ENCODE measurements at regions not wholly inside any gene's neighbourhood (a gene's known extent, or its start where the extent isn't known, plus 50 kb on each side); places are given as distances from the start of the nearest gene placed in this dataset.

DNA sequence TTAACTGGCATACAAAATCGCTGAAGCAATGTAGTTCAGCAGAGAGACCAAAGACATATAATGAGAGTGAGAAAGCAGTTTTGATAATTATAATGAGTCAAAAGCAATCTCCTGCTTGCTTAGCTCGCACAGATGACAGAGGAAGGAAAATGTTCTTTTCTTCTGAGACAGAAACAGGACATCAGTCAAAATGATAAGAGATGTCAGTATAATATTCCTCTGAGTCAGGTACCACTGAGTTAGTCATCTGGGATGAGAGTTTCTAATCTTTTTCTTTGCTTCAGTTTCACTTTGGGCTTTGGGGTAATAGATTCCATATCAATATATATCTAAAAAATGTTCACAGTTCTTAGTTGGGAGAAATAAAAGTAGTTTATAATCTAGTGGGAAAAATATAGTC lies 387.2 kb downstream of the PCDH7 start:
- H3K9me3 ChIP-seq (ENCODE audit: low read length): no peaks in the 10 kb centered on the region
- no peak overlapping the region for H3K4me2 ChIP-seq (ENCODE audit: low read length)
- H4K20me1 ChIP-seq (ENCODE audit: insufficient read depth, low read length): no peaks in the 10 kb centered on the region
- H3F3A ChIP-seq (ENCODE audit: insufficient read depth, low read length): no peaks in the 10 kb centered on the region
- no peak for TF ChIP-seq EZH2 (IDR thresholded peaks at IDR 0.05; ENCODE audit: borderline replicate concordance, low read length)
- H3K36me3 ChIP-seq (ENCODE audit: insufficient read depth, low read length): no peaks in the 10 kb centered on the region
- H3K79me2 ChIP-seq (ENCODE audit: insufficient read depth, low read length): no peaks in the 10 kb centered on the region
- H3K4me3 ChIP-seq (ENCODE audit: low read depth, low read length, poor library complexity, severe bottlenecking): no peak overlapping the region
- H3K9me2 ChIP-seq (ENCODE audit: low read depth, low read length): no peaks in the 10 kb centered on the region
- H3K4me1 ChIP-seq (ENCODE audit: insufficient read depth, low read length, severe bottlenecking): no peaks in the 10 kb centered on the region
- H3K27ac ChIP-seq (ENCODE audit: low read depth, low read length, poor library complexity, severe bottlenecking): no peak overlapping the region
- H3K27me3 ChIP-seq (ENCODE audit: insufficient read depth, low read length): no peaks in the 10 kb centered on the region
- H3K9ac ChIP-seq (ENCODE audit: low read length): no peak overlapping the region
- no peak overlapping the region for H2AFZ ChIP-seq (ENCODE audit: low read length)

DNA sequence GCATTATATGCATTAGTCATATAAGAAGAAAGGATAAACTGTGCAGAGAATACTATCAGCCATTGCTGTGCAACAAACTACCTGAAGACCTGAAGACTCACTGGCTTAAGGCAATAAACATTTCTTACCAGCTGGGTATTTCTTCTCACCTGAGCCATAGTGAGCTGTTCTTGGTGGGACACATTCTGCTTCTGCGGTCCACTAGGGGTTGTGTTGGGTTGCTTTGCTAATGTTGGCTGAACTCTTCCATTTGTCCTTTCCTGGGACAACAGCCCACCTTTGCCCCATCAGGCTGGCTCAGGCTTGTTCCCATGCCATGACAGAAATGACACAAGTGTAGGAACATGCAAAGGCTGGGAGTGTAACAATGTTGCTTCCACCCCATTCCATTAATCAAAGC lies 388.6 kb downstream of the PCDH7 start:
- Histone ChIP-seq H3K4me1 (ENCODE audit: insufficient read depth, low read length, severe bottlenecking) (no peaks in the 10 kb centered on the region), H3K27ac (ENCODE audit: low read depth, low read length, poor library complexity, severe bottlenecking) (no peak overlapping the region), H3K9ac (ENCODE audit: low read length) (no peak overlapping the region), H3K27me3 (ENCODE audit: insufficient read depth, low read length) (no peaks in the 10 kb centered on the region), H3F3A (ENCODE audit: insufficient read depth, low read length) (no peaks in the 10 kb centered on the region), H3K4me3 (ENCODE audit: low read depth, low read length, poor library complexity, severe bottlenecking) (no peak overlapping the region), H3K9me2 (ENCODE audit: low read depth, low read length) (no peaks in the 10 kb centered on the region), H3K4me2 (ENCODE audit: low read length) (no peak overlapping the region), H4K20me1 (ENCODE audit: insufficient read depth, low read length) (no peaks in the 10 kb centered on the region), H2AFZ (ENCODE audit: low read length) (no peak overlapping the region), H3K9me3 (ENCODE audit: low read length) (no peaks in the 10 kb centered on the region), H3K79me2 (ENCODE audit: insufficient read depth, low read length) (no peaks in the 10 kb centered on the region), H3K36me3 (ENCODE audit: insufficient read depth, low read length) (no peaks in the 10 kb centered on the region)
- TF ChIP-seq EZH2 (IDR thresholded peaks at IDR 0.05; ENCODE audit: borderline replicate concordance, low read length): no peak

DNA sequence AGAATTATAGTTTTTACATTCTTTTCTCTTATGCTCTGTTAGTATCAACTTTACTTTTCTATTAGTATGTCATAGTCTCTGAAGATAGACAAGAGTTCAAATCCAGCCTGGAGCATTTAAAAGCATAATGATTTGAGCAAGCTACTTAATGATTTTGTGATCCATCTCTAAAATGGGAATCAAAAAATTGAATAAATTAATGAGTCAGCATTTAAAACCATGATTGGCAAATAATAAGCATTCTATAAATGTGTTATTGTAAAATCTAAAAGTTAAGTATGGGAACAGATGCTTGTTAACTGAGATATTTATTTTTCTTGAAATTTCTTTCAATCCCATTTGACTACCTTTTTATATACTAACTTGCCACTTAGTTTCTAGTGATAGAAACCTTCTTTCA lies 391.6 kb downstream of the PCDH7 start:
- no peak for TF ChIP-seq CTCF (IDR thresholded peaks at IDR 0.05; ENCODE audit: low read length)
- H2AFZ ChIP-seq (ENCODE audit: low read length): no peak overlapping the region
- H3F3A ChIP-seq (ENCODE audit: insufficient read depth, low read length): no peaks in the 10 kb centered on the region
- no peak overlapping the region for H3K4me3 ChIP-seq (ENCODE audit: low read depth, low read length, poor library complexity, severe bottlenecking)
- no peaks in the 10 kb centered on the region for H3K9me2 ChIP-seq (ENCODE audit: low read depth, low read length)
- H3K4me1 ChIP-seq (ENCODE audit: insufficient read depth, low read length, severe bottlenecking): no peaks in the 10 kb centered on the region
- no peaks in the 10 kb centered on the region for H3K9me3 ChIP-seq (ENCODE audit: low read length)
- H3K27me3 ChIP-seq (ENCODE audit: insufficient read depth, low read length): no peaks in the 10 kb centered on the region
- H3K27ac ChIP-seq (ENCODE audit: low read depth, low read length, poor library complexity, severe bottlenecking): no peak overlapping the region
- H3K9ac ChIP-seq (ENCODE audit: low read length): no peak overlapping the region
- H4K20me1 ChIP-seq (ENCODE audit: insufficient read depth, low read length): no peaks in the 10 kb centered on the region
- H3K4me2 ChIP-seq (ENCODE audit: low read length): no peak overlapping the region
- H3K36me3 ChIP-seq (ENCODE audit: insufficient read depth, low read length): no peaks in the 10 kb centered on the region
- no peaks in the 10 kb centered on the region for H3K79me2 ChIP-seq (ENCODE audit: insufficient read depth, low read length)

DNA sequence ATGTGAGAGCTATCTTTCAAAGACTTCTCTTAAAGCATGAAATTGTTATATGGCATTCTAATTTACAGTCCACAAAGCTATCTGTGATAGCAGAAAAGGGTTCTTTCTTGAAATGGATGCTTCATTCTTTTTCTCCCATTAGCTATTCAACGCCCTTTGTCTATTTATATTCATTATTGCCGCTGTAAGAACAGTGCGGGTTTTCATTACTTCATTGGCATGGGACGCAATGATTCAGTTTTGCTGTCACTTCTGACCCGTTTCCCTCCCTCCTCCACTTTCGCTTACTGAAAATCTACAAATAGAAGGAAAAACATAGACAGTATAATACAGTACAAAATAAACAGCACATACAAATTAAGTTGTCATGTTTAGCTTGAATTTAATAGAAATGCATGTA lies 394.6 kb downstream of the PCDH7 start:
- Histone ChIP-seq H3F3A (ENCODE audit: insufficient read depth, low read length) (no peaks in the 10 kb centered on the region), H3K27ac (ENCODE audit: low read depth, low read length, poor library complexity, severe bottlenecking) (no peak overlapping the region), H2AFZ (ENCODE audit: low read length) (no peak overlapping the region), H3K9ac (ENCODE audit: low read length) (no peak overlapping the region), H4K20me1 (ENCODE audit: insufficient read depth, low read length) (no peaks in the 10 kb centered on the region), H3K4me2 (ENCODE audit: low read length) (no peak overlapping the region), H3K9me2 (ENCODE audit: low read depth, low read length) (no peaks in the 10 kb centered on the region), H3K4me3 (ENCODE audit: low read depth, low read length, poor library complexity, severe bottlenecking) (no peak overlapping the region), H3K9me3 (ENCODE audit: low read length) (no peaks in the 10 kb centered on the region), H3K79me2 (ENCODE audit: insufficient read depth, low read length) (no peaks in the 10 kb centered on the region), H3K4me1 (ENCODE audit: insufficient read depth, low read length, severe bottlenecking) (no peaks in the 10 kb centered on the region), H3K27me3 (ENCODE audit: insufficient read depth, low read length) (no peaks in the 10 kb centered on the region), H3K36me3 (ENCODE audit: insufficient read depth, low read length) (no peaks in the 10 kb centered on the region)
- TF ChIP-seq EZH2 (IDR thresholded peaks at IDR 0.05; ENCODE audit: borderline replicate concordance, low read length) (no peak), CTCF (IDR thresholded peaks at IDR 0.05; ENCODE audit: low read length) (no peak)

Measured in OCI-LY1 (cell line).